H1 (cell line): ENCODE measurements at regions not wholly inside any gene's neighbourhood (a gene's known extent, or its start where the extent isn't known, plus 50 kb on each side); places are given as distances from the start of the nearest gene placed in this dataset.

Experiments used
- ATF2 ChIP-seq: IDR thresholded peaks from 2 replicates; pipeline ENCODE4 v1.6.1; 2012; ENCODE audit warnings: low read length, inconsistent platforms
- BACH1 ChIP-seq: IDR thresholded peaks from 2 replicates; pipeline ENCODE4 v1.6.1; 2012; ENCODE audit warnings: low read length, improper control_type of control experiment
- SIN3A ChIP-seq, 2 experiments: IDR thresholded peaks in 1 of 2; conservative IDR thresholded peaks in 1 of 2; 2 replicates each; pipeline ENCODE4 v1.6.1; 2011 to 2012; ENCODE audit warnings: low read length in 2 of 2, improper control_type of control experiment in 1 of 2, low read depth in 1 of 2, mild to moderate bottlenecking in 1 of 2

GRCh38 chr4:43943998-43944397, 504.6 kb downstream of the KCTD8 start (continued):
- TF ChIP-seq ATF2 (no peak), SIN3A (conservative IDR thresholded peaks at IDR 0.05 in 1 of 2, IDR thresholded peaks at IDR 0.05 in 1 of 2; ENCODE audit: low read depth in 1 of 2, low read length in 2 of 2) (no peak), BACH1 (no peak)
